DMS 273 (cell line): ENCODE measurements at regions not wholly inside any gene's neighbourhood (a gene's known extent, or its start where the extent isn't known, plus 50 kb on each side); places are given as distances from the start of the nearest gene placed in this dataset.

Source experiments
- DNase-seq: peaks from one replicate; lab custom pipeline; 2025; ENCODE audit not compliant: unreplicated experiment; lab: John Stamatoyannopoulos, UW

- DNase-seq: no peak
Observed at GRCh38 chr5:127993476-127993875, 90.1 kb upstream of the SLC12A2 start.

DNA sequence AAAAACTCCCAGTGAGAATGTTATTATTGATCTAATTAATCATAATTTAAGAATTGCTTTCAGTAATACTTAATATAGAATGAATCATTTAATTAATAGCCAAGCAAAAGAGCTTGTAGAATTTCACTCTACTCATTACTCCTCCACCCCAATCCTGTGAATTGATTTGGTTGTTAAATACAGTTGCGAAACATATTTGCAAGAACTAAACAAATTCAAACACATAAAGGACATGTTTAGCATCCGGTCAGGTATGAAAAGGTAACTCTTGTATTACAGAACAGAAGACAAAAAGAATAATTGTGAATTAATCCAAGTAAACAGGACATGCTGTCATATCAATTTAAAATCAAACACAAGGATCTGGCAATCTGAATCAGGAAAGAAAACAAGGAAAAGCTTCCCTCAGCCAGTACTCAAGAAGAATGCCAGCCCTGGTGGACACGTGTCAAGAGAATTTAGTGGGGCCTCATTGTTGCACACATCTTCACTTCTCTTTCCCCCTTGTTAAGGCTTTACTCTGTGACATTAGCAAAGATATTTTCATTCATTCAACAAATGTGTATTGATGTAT is 89.4 kb upstream of the SLC12A2 start:
- no peak for DNase-seq

- no peak for DNase-seq
Observed at GRCh38 chr5:127995556-127995955, 88.0 kb upstream of the SLC12A2 start.

DNA sequence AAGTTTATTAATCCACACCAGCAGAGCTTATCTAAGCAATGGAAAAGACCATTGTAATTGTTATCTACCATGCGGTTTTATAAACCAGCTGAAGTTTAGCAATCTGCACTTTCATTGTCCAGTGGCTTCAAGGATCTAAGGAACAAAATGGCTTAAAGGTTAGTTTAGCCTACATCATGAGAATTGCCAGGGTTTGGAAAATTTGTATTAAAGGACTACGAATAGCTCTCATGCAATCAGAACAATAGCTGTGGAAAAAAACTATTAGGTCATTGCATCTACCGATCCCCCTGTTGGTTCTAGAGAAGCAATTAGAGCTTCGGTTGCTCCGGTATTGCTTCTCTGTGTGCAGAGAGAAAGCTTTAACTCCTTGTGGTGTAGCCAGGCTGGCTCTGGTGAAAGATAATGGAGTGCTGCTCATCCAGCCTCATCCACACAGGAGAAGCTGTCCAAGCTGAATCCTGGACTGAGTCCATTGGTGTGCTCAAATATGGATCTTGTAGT is 86.3 kb upstream of the SLC12A2 start:
- no peak for DNase-seq

DNA sequence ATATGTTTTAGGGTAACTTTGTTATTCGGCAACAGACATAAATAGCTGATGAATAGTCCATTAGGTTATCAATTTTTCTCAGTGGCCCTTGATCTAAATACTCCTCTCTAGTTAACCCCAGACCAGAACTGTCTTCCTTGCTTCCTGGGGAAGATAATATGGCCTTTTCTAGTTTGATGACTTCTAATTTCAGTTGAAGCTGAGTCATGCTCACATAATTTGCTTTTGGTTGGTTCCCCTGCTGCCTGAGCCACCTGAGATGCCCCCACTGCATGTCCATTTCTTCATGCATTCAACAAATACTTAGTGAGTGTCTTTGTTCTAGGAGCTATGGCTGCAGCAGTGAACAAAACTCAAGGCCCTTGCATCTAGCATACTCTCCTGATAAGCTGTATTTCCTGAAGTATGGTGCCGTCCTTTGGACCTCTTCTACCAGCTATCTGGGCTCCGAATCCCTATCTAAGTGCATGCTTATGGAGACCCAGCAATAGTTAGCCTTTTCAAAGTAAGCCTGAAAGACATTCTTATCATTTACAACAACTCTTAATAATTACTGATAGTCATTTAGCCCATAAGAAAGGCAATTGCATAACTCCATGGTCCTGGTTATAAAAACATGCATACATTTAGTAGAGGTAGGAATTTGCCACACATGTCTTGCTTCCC is 84.5 kb upstream of the SLC12A2 start:
- no peak for DNase-seq

DNA sequence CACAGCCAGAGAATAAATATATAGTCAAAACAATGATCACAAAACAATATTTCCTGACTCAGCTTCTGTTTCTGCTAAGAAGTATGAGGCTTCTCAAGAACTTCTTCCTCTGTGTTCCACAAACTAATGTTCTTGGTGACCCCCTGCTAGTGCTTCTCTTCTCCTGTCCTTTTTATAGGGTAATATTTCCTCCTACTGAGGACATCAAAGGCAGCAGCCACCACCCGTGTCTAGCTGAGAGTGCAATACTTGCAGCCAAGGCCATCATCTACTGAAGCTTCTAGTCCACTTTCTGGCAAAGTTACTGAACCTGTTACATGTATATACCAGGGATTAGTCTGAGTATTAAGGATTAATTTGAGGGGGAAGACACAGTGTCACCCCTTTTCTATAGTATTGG is 83.7 kb upstream of the SLC12A2 start:
- no peak for DNase-seq

DNA sequence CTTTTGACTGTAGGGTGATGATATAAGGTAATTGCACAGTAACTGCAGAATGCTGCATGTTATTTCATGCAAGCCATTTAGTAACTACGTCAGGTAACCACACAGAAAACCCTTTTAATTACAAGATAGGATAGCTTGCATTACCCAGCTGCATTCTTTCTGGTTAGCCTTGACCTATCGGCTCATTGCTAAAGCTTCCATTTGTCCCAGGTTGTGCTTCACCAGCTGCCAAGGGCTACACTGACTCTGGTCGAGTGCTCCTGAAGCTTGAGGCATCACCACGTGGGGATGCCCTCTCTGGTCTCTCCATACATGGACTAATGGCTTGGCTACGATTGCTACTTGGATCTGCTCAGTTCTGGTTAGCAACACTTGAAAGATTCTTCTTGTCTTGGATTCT is 81.1 kb upstream of the SLC12A2 start:
- no peak for DNase-seq

DNA sequence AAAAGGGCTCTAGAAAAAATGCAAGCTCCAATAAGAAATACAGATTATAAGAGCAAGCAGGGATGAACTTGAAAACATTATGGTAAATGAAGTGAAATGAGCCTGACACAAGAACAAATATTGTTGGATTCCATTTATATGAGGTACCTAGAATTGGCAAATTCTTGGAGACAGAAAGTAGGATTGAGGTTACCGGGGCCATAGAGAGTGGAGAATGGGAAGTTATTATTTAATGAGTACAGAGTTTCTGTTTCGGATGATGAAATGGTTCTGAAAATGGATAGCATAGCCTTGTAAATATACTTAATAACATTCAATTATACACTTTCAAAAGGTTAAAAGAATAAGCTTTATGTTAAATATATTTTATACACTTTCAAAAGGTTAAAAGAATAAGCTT is 75.6 kb upstream of the SLC12A2 start:
- DNase-seq: no peak

- DNase-seq: peak; percentile 4
Observed at GRCh38 chr5:128009403-128009802, 74.2 kb upstream of the SLC12A2 start.

DNA sequence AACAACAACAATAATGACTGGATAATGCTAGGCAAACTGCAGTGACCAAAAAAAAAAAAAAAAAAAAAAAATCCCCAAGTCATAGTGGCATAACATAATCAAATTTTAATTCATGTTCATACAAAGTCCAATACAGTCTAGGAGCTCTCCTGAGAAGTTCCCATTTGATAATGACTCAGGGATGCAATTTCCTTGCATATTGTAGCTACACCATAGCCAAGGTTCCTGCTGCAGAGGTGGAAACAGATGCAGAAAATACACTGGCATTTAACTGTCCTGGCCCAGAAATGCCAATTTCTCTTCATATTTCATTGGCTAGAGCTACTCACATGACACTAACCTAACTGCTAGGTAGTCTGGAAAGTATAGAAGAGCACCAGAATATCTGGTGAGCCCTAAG is 72.2 kb upstream of the SLC12A2 start:
- no peak for DNase-seq

GRCh38 chr5:128014578-128014977 is 69.0 kb upstream of the SLC12A2 start:
- DNase-seq: peak; percentile 5

GRCh38 chr5:128015478-128015877 is 68.1 kb upstream of the SLC12A2 start:
- DNase-seq: no peak

- no peak for DNase-seq
Observed at GRCh38 chr5:128015978-128016377, 67.6 kb upstream of the SLC12A2 start.

DNA sequence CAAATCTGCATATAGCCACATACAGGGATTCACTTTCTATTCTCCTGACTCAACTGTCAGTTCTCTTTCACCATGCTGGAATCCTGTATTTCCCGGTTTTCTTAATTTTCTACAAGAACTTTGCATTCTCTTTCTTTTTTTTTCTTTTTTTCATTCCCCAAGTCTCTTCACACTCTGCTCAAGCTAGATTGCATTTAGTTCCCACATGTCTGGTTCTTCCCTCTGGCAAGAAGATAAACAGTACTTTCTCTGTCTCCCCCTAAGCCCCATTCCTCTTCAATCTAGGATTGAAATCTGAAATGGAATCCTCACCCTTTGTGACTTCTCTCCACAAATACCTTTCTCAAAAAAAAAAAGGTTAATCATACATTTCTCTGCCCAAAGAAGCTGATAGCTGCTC is 64.2 kb upstream of the SLC12A2 start:
- DNase-seq: no peak

DNA sequence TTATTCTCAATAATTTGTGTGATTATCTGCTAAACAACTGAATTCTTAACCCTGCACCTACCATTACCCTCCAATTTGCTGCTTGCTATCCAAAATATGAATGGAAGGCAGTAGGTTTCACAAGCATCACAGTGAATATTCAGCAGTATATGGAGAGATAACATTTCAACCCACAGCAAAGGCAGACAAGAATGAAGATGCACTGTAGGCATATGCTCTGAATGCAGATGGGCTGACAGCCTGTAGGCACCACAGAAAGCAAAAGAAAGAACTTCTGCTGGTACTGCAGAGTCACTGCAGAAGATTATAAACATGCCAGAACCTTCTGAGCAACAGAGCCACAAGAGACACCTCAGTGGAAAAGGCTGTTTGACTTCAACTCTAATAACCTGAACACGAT is 63.6 kb upstream of the SLC12A2 start:
- no peak for DNase-seq

DNA sequence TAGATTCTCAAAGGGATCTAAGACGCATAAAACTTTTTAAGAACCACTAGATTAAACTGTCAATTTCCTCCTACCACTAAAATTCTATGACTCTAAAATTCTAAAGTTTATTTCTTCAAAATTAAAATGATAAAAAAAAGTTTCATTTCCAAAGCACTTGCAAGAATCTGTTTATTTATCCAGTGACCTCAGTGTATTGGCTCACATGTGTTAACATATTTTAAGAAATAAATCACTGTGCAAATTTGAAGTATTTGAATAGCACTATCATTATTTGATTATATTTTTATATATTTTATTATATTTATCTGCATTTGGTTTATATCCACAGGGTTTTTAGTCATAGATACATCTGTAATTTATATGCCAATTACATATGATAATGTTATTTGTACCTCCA is 62.2 kb upstream of the SLC12A2 start:
- no peak for DNase-seq
